Stimulated activated CD8-positive, alpha-beta memory T cell treated with anti-CD3 and anti-CD28 coated beads, Interleukin-4, amount 100 ng/mL, for 48 hours (primary cell): ENCODE measurements at regions not wholly inside any gene's neighbourhood (a gene's known extent, or its start where the extent isn't known, plus 50 kb on each side); places are given as distances from the start of the nearest gene placed in this dataset.
A peak's percentile ranks its signal among the peaks of the same experiment; 100 is the strongest.
"Not testable (repeated sequence)": the region's sequence is repeated elsewhere in the genome, so short reads cannot be mapped to it uniquely, and the experiment has no call there.

ENCODE experiments used
- DNase-seq: peaks from one replicate; pipeline ENCODE4 v3.0.0-alpha.2; 2020

DNA sequence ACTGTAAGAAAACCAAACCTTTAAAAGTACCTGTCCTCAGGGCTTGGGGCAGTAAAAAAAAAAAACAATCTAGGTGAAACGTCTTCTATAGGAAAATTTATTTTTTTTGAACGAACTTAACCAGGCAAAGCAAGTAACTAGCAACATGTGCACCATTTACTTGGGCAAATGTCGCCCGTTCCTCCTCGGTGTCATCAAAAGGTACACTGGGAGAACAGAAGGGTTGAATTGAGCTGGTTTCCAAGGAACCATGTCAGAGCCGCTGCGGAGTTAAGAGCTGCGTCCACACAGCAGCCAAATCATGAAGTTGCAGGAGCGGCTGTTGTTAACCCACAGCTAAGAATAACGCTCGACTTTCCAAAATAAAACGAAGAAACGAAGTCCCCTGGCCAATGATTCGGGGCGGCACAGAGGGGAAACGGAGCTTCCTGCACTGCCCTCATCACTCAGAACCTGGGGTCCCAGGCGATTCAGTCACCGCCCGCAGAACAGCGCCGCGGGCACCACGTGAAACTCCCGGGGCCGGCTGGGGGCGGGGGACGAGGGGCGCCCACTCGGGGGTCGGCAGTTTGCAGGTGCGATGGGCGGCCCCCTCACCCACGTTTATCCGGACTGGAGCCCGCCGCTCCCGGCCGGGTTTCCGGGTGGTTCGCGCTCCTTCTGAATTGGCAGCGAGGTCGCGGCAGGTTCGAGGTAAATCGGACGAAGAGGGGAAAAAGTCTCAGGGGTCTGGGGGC lies 53.6 kb upstream of the PLGLB1 start:
- peak; percentile 59 for DNase-seq

DNA sequence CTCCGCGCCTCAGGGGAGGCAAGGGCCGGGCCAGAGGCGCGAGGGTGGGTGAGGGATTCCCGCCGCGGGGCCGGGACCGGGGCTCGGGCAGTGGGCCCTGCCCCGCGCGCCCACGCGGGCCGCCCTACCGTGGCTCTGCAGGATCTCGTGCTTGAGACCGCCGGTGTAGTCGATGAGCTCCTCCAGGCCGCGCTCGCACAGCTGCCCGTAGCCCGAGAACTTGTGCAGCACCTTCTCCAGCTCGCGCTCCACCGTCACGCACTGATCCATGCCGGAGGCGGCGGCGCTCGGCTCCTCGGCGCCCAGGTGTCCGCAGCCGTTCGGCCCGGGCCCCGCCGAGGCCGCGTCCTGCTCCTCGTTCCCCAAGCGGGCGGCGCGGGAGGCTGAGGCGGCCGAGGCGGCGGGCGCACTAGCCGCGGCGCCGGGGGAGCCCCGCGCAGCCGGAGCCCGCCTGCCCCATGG lies 54.2 kb upstream of the PLGLB1 start:
- peak; percentile 70 for DNase-seq

DNA sequence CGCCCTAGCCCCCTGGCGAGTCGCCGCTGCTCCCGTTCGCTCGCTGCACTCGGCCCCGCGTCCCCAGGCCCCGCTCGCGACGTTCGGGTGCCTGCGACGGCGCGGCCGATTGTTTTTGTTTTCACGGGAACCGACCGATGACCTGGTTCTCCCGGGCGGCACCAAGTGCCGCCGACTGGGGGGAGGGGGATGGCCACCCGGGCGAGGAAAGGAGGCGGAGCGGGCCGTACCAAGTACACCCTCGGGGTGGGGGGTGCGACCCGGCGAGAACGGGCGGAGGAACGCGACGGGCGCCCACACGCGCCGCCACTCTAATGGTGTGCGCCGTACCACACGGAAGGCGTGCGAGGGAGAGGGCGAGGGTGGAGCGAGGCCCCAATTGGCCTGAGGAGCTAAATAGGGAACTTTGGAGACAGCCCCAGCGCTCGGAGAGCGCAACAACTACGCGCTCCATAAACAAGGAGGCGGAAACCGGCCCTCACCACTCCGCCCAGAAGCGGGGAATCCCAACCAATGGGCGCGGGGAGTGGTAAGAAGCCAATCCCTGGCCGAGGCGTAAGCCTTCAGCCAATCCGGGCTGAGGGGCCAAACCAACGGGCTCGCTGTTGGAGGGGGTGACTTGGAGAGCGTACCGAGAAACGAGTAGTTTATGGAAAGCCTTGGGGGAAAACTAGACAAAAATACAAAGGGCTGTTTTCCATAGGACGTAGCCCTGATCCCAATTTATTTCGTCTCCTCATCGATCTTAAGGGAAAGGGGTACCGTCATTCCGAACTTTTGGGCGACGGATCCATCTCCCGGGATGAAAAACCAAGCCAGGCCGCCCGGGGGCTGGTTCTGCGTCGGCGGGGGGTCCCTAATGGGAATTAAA lies 54.8 kb upstream of the PLGLB1 start:
- DNase-seq: peak; percentile 95

DNA sequence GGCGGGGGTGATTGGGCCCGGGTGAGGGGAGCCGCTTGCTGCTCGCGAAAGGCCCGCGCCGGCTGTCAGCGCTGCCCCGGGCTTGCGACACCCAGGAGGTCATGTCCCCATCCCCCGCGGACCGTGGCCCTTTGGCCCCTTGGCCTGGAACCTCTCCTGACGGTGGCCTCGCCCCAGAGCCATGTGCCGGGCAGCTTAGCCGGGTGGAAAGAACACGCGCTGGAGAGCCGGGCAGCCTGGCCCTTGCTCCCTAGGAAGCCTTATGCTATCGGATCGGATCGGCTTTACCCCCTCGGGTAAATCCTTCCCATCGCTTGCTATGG lies 55.4 kb upstream of the PLGLB1 start:
- not testable (repeated sequence) for DNase-seq

DNA sequence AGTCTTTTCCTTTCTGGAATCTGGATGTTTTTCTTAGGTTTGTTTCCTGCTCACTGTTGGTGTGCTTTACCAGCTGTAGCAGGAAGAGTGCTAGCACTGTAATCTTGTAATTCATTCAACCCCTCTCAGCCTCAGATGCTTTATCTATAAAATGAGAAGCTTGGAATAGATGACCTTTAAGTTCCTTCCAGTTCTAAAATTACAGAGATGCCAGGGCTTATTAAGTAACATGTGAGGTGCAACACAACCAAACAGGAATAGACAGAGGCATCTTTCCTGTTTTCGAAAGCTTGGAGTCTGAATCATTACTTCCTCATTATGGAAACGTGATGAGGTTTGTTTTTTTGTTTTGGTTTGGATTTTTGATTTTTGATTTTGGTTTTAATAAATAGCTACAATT lies 60.1 kb upstream of the PLGLB1 start:
- DNase-seq: not testable (repeated sequence)

- DNase-seq: not testable (repeated sequence)
These were observed 66.4 kb upstream of the PLGLB1 start for GRCh38 chr2:87088079-87088478.

- DNase-seq: not testable (repeated sequence)
These were observed 67.8 kb upstream of the PLGLB1 start for GRCh38 chr2:87089401-87089800.

GRCh38 chr2:87093252-87093651 lies 71.6 kb upstream of the PLGLB1 start:
- DNase-seq: not testable (repeated sequence)

DNA sequence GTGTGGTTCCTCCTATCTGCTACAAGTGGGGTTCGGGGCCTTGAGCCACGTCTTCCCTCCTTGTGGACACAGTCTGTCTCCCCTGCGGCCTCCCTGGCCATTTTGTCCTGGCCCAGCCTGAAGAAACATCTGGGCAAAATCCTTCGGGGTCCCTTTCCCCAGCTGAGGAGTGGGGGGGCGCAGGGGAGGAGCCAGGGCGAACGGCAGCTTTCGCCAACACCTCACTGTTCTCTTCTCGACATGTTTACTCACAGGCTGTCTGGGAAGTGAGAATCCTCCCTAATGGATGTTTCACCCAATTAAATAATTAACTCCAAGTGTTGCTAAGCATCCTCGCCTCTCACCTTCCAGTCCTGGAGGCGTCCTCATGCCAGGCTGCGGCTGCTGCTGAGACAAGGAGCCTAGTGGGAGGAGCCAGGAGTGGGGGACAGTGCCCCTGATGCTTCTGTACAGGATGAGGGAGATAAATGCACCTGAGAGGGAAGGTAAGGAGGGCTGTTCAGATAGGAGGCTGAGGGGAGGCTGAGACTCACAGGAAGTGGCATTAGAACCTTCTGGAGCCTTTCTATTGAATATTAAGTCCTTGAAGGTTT lies 72.4 kb upstream of the PLGLB1 start:
- DNase-seq: not testable (repeated sequence)

DNA sequence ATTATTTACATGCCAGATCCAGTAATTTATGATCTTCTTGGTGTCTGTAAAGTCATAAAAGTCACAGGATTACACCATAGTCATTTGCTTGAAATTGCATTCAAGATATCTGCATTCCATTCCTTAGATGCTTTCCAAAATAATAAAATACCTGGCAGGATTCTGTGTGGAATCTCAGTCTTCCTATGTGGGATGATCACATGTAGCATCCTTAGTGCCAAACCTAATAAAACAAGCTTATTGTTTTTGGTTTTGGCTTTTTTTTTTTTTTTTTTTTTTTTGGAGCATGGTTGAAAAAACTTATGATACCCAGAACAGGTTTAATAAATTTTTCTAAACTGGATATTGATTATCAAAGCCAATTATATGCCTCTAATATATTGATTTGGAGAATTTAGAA lies 74.2 kb upstream of the PLGLB1 start:
- DNase-seq: not testable (repeated sequence)

- DNase-seq: not testable (repeated sequence)
These were observed 107.3 kb upstream of the PLGLB1 start for GRCh38 chr2:87128761-87129553.

- not testable (repeated sequence) for DNase-seq
These were observed 110.9 kb upstream of the PLGLB1 start for GRCh38 chr2:87132577-87132976.

DNA sequence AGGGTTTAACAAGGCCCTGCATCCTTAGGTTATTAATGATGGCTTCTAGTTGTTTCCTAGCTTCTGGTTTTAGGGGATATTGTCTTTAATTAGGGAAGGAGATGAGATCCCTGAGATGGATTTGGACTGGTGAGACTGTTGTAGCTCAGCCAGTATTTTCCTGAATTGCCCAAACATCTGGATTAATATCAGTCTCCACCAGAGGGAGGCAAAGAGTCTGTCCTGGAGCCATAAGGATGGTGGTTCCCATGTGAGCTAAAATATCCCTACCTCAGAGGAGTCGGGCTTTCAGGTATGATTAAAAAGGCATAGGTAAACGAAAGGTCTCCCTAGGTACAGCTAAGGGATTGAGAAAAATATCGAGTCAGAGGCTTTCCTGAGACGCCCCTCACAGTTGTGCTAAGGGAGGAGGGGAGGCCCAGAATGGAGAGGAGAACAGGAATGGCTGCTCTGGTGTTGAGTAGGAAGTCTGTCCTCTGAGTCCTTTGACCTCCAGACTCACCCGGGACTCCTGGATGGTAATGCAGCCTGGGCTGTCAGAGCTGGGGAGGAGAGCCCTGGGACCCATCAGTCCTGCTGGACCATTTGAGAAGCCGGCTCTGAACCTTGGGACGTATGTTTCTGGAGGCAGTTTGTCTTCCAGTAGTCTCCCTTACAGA lies 130.3 kb upstream of the PLGLB1 start:
- DNase-seq: not testable (repeated sequence)

- DNase-seq: not testable (repeated sequence)
These were observed 152.8 kb upstream of the PLGLB1 start for GRCh38 chr2:87174454-87174853.

DNA sequence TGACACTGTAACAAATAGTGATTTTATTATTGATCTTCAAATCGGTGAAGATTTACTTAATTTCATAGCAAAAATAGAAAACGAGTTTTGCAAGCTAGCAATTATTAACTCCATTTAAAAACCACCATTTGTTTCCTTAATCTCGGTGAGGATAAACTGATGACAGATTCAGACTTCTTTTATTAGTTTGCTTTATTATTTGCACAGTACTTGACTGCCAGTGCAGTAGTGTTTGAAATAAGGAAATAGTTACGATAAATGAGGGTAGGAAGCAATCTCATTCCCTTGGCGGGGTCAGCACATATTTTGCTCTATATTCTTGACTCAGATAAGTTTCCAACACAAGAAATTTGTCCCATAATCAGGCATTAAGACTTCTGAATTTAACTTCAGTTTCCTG lies 161.7 kb upstream of the PLGLB1 start:
- DNase-seq: not testable (repeated sequence)

DNA sequence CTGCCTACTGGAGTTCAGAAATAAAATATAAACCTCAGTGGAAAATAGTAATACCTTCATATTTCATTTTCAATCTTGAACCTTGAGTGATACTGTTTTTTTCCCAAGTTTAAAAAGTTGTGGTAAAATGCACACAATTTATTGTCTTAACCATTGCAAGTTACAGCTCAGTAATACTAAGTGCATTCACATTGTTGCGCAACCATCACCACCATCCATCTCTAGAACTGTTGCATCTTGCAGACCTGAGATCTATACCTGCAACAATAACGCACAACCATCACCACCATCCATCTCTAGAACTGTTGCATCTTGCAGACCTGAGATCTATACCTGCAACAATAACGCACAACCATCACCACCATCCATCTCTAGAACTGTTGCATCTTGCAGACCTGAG lies 162.6 kb upstream of the PLGLB1 start:
- not testable (repeated sequence) for DNase-seq

GRCh38 chr2:87189214-87189613 lies 167.6 kb upstream of the PLGLB1 start:
- not testable (repeated sequence) for DNase-seq

DNA sequence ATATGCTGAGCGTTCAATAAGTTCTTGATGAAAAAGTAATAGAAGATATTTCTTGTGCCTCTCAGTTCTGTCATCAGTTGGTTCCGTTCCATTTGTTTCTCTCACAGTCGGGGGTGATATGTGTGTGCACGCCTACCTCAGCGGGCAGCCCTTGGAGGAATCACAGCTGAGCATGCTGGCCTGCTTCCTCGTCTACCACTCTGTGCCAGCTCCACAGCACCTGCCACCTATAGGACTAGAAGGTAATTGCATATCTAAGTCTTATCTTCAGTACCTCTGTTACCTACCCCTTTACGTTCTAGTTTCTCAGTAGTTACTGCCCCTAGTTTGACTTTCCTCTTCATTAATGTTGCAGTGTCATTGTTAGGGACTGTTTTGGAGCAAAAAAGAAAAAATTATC lies 171.7 kb upstream of the PLGLB1 start:
- not testable (repeated sequence) for DNase-seq

DNA sequence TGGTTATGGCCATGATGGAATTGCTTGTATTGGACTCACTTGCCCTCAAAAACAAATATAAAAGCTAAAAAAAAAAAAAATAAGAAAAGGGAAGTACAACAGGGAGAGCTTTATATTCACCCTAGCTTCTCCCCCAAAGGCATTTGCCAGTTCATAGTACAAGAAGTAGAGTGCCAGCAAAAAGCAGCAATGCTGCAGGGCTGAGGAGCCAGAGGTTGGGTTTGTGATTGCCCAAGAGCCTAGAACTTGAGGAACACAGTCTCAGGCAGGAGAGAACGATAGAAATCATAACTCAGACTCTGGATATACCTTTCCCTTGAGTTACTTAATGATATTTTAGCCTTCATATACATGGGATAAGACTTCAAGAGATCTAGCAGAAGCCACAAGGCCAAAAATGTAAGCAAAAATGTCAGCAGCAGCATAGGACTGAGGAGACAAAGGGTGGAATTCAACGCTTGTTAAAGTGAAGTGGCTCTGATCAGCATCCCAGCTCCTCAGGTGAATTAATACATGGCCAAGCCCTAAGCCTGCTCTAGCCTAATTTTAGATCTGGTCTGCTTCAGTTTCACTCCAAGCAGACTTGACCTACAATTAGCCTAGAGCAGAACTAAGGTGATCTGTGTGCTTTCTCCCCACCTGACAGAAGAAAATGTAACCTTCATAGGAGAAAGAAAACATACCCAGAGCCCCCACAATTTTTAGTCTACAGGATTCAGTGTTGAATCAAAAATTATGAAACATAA lies 172.8 kb upstream of the PLGLB1 start:
- DNase-seq: not testable (repeated sequence)

GRCh38 chr2:87196720-87197388 lies 175.2 kb upstream of the PLGLB1 start:
- DNase-seq: not testable (repeated sequence)

GRCh38 chr2:87198422-87198821 lies 176.8 kb upstream of the PLGLB1 start:
- DNase-seq: not testable (repeated sequence)
